Pancreas (tissue), 10 donors: ENCODE measurements at regions not wholly inside any gene's neighbourhood (a gene's known extent, or its start where the extent isn't known, plus 50 kb on each side); places are given as distances from the start of the nearest gene placed in this dataset.

Experiments used
- ATAC-seq, 4 donors: fragments of 200-7000 bp; cut with Tn5 transposase; one replicate each; pipeline versions ENCODE4 v1.8.0 to v1.9.1; 2020; ENCODE audit warnings: mild to moderate bottlenecking in 4 of 4, moderate library complexity in 4 of 4
- DNase-seq, 6 donors: peaks; one replicate each; pipeline ENCODE4 v3.0.0-alpha.2; 2020
- FAIRE-seq: peaks from 2 replicates; lab custom pipeline; 2012; peaks lifted over from hg19 to GRCh38; lab: Jason Lieb, UNC
- H3K27ac ChIP-seq, 4 donors: fragments of 200-600 bp; sonication (generic); 1 replicate in 3 of 4; 2 replicates in 1 of 4; pipeline versions ENCODE4 v1.5.0 to v1.8.0; 2020
- H3K27me3 ChIP-seq, 4 donors: fragments of 200-600 bp; one replicate each; pipeline ENCODE4 v1.8.0; 2021
- H3K36me3 ChIP-seq, 3 donors: fragments of 200-600 bp; sonication (generic) in 1 of 3; one replicate each; pipeline versions ENCODE4 v1.5.0 to v1.8.0; 2020 to 2021
- H3K4me1 ChIP-seq, 3 donors: fragments of 200-600 bp; one replicate each; pipeline ENCODE4 v1.8.0; 2021
- H3K4me3 ChIP-seq, 4 donors: fragments of 200-600 bp; sonication (generic) in 2 of 4; one replicate each; pipeline versions ENCODE4 v1.5.0 to v1.8.0; 2020 to 2021
- H3K9me3 ChIP-seq, 4 donors: fragments of 200-600 bp; one replicate each; pipeline ENCODE4 v1.8.0; 2021
- WGBS, 2 donors: extraction: QIAGEN DNeasy Blood & Tissue Kit; methylation state at CpG; one replicate each; pipeline ENCODE4 v1.1.7; 2013; 5-methylcytosine and 5-hydroxymethylcytosine counted together
- intact Hi-C, 3 donors: fragments of 100-400 bp; cut with DNase I; formaldehyde crosslinking; loops; one replicate each; pipeline versions ENCODE4 v1.11.1 to v1.14.2; 2022
- TF ChIP-seq, protein P1 (sequence below), 4 donors: fragments of 200-600 bp; sonication (generic) in 3 of 4; IDR thresholded peaks; one replicate each; pipeline versions ENCODE4 v1.5.0 to v1.8.0; 2021; ENCODE audit warnings: antibody characterized with exemption in 4 of 4
- donor health status: healthy with polysubstance abuse.
- donor health status: DM: no; HTN: no; CAD: no; lungs with moderate emphysema.
- donor health status: DM: no; HTN: no; CAD: no.
- donor health status: control.
- donor health status: control.
- donor health status: Bipolar disorder and iron deficiency.
- donor health status: DM: yes; HTN: yes; CAD: no.
- donor health status: DM: no; HTN: no; CAD: no.
- donor health status: DM: no; HTN: no; CAD: no.
- donor health status: DM: yes; HTN: yes; CAD: no.

DNA sequence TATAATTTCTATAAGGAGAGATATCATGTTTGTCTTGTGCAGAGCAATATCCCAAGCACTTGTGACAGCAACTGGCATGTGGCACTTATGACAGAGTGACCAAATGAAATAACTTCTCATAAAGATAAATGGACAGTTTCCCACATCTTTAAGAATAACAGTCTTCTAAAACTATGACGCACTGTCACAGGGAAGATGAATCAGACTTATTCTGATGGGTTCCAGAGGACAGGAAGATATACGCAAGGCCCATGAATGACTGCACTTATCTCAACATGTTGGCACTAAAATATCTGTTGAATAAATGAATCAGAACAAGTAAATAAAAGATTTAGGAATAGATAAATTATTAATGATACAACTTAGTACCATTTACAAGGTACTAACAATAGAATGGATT is 465.8 kb upstream of the SYT1 start:
- FAIRE-seq = no peak
- intact Hi-C loops = no loop called here
- 73 to 78% methylated on average over 2 of the region's 2 CpGs for WGBS, 2 donors
- Histone ChIP-seq H3K9me3 (no peaks in the 10 kb centered on the region), H3K36me3 (no peaks in the 10 kb centered on the region), H3K27me3 (no peaks in the 10 kb centered on the region), H3K4me1 (no peaks in the 10 kb centered on the region), H3K27ac (no peak overlapping the region), H3K4me3 (no peak overlapping the region)
- ATAC-seq = no peak
- TF ChIP-seq, protein P1, sequence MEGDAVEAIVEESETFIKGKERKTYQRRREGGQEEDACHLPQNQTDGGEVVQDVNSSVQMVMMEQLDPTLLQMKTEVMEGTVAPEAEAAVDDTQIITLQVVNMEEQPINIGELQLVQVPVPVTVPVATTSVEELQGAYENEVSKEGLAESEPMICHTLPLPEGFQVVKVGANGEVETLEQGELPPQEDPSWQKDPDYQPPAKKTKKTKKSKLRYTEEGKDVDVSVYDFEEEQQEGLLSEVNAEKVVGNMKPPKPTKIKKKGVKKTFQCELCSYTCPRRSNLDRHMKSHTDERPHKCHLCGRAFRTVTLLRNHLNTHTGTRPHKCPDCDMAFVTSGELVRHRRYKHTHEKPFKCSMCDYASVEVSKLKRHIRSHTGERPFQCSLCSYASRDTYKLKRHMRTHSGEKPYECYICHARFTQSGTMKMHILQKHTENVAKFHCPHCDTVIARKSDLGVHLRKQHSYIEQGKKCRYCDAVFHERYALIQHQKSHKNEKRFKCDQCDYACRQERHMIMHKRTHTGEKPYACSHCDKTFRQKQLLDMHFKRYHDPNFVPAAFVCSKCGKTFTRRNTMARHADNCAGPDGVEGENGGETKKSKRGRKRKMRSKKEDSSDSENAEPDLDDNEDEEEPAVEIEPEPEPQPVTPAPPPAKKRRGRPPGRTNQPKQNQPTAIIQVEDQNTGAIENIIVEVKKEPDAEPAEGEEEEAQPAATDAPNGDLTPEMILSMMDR (IDR thresholded peaks at IDR 0.05) = no peak
- DNase-seq = no peak

DNA sequence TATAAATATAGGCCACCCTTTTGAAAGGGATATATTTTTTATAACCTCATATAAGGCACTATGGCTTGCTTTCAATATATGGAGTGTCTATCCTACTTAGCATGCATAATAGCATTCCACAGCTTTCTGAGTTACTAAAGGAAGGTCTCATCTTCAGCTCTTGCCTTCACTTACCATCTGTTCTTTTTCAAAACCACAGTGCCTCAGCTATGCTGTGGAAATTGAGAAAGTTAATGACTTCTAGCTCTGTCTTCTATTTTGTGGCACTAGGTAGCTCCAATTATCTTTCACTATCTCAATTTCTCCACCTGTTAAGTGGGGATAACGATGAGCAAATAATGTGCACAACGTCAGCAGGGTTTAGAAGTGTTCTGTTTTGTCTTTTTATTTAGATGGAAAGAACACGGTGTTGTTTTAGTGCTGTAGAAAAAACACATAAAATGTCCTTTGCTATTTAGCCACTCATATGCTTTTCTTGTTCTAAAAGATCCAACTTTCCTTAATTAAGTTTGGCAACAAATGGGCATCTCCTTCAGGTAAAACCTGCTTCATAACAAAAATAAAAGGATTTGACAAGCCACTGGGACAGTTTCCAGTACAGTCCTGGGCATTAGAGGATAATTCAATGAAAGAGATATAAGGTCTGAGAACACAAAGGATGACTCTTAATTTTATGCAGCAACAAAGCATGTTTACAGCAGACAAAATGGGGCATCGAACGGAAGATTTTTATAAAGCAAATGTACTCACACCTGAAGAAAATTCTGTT is 462.0 kb upstream of the SYT1 start:
- no peak for FAIRE-seq
- WGBS, 2 donors = 42 to 54% methylated on average over 5 of the region's 5 CpGs
- H3K36me3 ChIP-seq = no peaks in the 10 kb centered on the region
- H3K27ac ChIP-seq = no peak overlapping the region
- TF ChIP-seq, protein P1 (IDR thresholded peaks at IDR 0.05) = no peak
- ATAC-seq = no peak
- no peaks in the 10 kb centered on the region for H3K4me1 ChIP-seq
- H3K9me3 ChIP-seq = no peaks in the 10 kb centered on the region
- H3K4me3 ChIP-seq = no peak overlapping the region
- intact Hi-C loops = no loop called here
- DNase-seq = no peak
- no peaks in the 10 kb centered on the region for H3K27me3 ChIP-seq

DNA sequence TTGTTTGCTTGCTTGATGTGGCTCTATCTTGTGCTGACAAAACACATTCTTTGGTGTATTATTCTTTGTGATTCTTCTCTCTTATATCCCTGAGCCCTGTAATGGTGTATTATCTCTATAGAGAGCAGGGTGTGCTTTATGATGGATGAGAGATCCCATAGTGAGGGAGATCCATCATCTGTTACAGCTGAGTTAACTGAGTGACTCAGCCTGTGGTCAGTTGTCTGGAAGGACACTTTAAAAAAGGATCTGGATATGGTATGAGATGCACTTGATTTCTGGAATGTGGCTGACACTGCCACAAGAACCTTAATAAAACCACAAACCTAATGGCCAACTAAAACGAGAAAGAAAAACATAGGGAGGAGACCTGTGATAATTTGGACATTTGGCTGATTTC is 461.4 kb upstream of the SYT1 start:
- ATAC-seq (no peak), FAIRE-seq (no peak)
- no peak overlapping the region for H3K27ac ChIP-seq

DNA sequence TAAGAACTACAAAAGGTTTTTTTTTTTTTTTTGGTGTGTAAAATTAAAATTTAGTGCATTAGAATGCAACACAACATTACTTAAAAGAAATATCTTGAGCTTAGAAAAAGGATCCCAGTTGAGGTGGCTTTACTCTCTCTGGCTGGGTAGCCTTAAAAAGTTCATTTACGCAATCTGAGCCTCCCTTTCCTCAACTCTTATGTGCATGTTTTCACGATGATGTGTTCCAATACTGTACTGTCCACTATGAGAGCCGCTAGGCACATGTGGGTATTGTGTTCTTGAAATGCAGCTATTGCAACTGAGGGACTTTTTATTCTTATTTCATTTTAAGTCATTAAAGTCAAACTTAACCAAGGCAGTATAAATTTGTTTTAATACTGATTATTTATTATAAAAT is 460.9 kb upstream of the SYT1 start:
- H3K36me3 ChIP-seq = no peaks in the 10 kb centered on the region
- intact Hi-C loops = no loop called here
- TF ChIP-seq, protein P1 (IDR thresholded peaks at IDR 0.05) = no peak
- WGBS, 2 donors = 73 to 89% methylated on average over 3 of the region's 3 CpGs
- DNase-seq (no peak), FAIRE-seq (no peak), ATAC-seq (no peak)
- no peak overlapping the region for H3K4me3 ChIP-seq
- H3K9me3 ChIP-seq = no peaks in the 10 kb centered on the region
- no peaks in the 10 kb centered on the region for H3K4me1 ChIP-seq
- no peak overlapping the region for H3K27ac ChIP-seq
- no peaks in the 10 kb centered on the region for H3K27me3 ChIP-seq

More for the DNA sequence above, 461.4 kb upstream of the SYT1 start:
- WGBS, 2 donors = 31 to 36% methylated on average over 1 of the region's 1 CpG
- no peak for DNase-seq
- intact Hi-C loops = no loop called here
- TF ChIP-seq, protein P1 (IDR thresholded peaks at IDR 0.05) = no peak
- H3K4me3 ChIP-seq = no peak overlapping the region
- no peaks in the 10 kb centered on the region for H3K9me3 ChIP-seq
- no peaks in the 10 kb centered on the region for H3K27me3 ChIP-seq
- no peaks in the 10 kb centered on the region for H3K36me3 ChIP-seq
- no peaks in the 10 kb centered on the region for H3K4me1 ChIP-seq

DNA sequence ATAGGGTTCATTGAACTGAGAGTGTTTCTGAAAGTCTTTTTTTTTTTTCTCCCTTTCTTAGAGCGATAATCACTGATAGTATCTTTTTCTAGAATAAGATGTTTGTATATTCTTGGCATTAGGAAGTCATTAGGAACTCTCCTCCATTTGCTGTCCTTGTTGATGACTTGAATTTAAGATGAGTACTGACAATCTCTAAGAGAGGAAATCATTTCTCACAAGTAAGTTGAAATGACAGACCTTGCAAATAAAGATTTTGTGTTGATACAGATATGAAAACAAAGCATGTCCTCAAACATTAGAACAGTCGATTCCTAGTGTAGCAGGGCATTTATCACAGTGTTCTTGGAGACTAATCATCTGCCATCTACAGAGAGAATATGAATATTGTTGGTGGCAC is 458.4 kb upstream of the SYT1 start:
- no peak overlapping the region for H3K4me3 ChIP-seq
- TF ChIP-seq, protein P1 (IDR thresholded peaks at IDR 0.05) = no peak
- H3K4me1 ChIP-seq = no peaks in the 10 kb centered on the region
- ATAC-seq (no peak), FAIRE-seq (no peak), DNase-seq (no peak)
- WGBS, 2 donors = 43 to 46% methylated on average over 2 of the region's 2 CpGs
- intact Hi-C loops = no loop called here
- H3K27ac ChIP-seq = no peak overlapping the region
- H3K9me3 ChIP-seq = no peaks in the 10 kb centered on the region
- no peaks in the 10 kb centered on the region for H3K36me3 ChIP-seq
- H3K27me3 ChIP-seq = no peaks in the 10 kb centered on the region
